ENCODE measurements at regions not wholly inside any gene's neighbourhood (a gene's known extent, or its start where the extent isn't known, plus 50 kb on each side); places are given as distances from the start of the nearest gene placed in this dataset.

- Mint-ChIP-seq H3K36me3 (ENCODE audit: low read depth) (no peaks in the 10 kb centered on the region), H3K27ac (no peak overlapping the region), H3K27me3 (no peaks in the 10 kb centered on the region), H3K9me3 (no peaks in the 10 kb centered on the region), H3K4me1 (peaks cover 7% of the 10 kb centered on the region), H3K4me3 (no peak overlapping the region)
- ChIA-PET CTCF (no interaction called here), POLR2A (no interaction called here)
- DNase-seq (no peak), ATAC-seq (ENCODE audit: low read depth) (no peak)
- intact Hi-C loops (cut with micrococcal nuclease) = no loop called here
- no peak for TF ChIP-seq CTCF (IDR thresholded peaks at IDR 0.05)
Measured at GRCh38 chr18:44514766-44515165, 165.9 kb upstream of the SETBP1 start.

DNA sequence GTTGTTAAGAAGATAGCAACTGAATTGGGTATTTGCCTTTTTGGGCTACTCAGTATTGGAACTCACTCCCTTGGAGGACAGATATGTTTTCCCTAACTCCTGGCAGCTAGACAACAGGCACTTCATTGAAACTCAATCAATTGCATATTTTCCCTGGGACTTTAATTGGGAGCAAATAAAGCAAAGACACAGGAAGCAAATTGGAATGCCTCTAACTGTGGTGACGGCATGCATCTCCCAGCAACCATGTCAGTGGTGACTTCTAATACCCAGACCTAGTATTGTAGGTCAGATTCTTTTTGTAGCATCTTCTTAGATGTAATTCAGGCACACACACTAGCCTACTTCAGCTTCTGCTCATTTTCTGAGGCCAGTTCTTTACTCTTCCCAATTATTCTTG, 164.2 kb upstream of the SETBP1 start:
- Mint-ChIP-seq H3K9me3 (no peaks in the 10 kb centered on the region), H3K27ac (no peak overlapping the region), H3K27me3 (no peaks in the 10 kb centered on the region), H3K4me3 (no peak overlapping the region), H3K4me1 (peaks cover 2% of the 10 kb centered on the region), H3K36me3 (ENCODE audit: low read depth) (no peaks in the 10 kb centered on the region)
- ChIA-PET CTCF (no interaction called here), POLR2A (no interaction called here)
- DNase-seq = no peak
- no peak for TF ChIP-seq CTCF (IDR thresholded peaks at IDR 0.05)
- intact Hi-C loops (cut with micrococcal nuclease) = no loop called here
- ATAC-seq (ENCODE audit: low read depth) = no peak

DNA sequence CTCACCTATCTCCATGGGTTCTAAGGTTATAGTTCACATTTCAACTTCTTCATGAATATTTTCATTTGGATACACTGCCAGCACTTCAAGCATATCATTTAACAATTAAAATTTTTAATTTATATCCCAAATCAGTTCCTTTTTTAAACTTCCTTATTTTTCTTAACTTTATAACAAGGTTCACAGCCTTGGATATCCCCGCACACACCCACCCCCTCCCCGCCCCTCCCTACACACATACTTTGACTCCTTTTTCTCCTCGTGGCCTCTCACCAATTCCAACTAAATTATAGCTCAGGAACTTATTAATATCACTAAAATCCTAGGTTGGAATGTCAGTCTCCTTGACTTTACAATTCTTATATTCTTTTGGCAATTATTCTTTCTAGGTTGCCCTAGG, 163.6 kb upstream of the SETBP1 start:
- no peak overlapping the region for H3K4me3 Mint-ChIP-seq
- ATAC-seq (ENCODE audit: low read depth) (no peak), DNase-seq (no peak)
- POLR2A ChIA-PET = no interaction called here
- CTCF ChIA-PET = no interaction called here
- H3K27ac Mint-ChIP-seq = no peak overlapping the region
- H3K27me3 Mint-ChIP-seq = no peaks in the 10 kb centered on the region
- H3K9me3 Mint-ChIP-seq = no peaks in the 10 kb centered on the region
- H3K36me3 Mint-ChIP-seq (ENCODE audit: low read depth) = no peaks in the 10 kb centered on the region
- intact Hi-C loops (cut with micrococcal nuclease) = no loop called here
- no peak for TF ChIP-seq CTCF (IDR thresholded peaks at IDR 0.05)
- peaks cover 2% of the 10 kb centered on the region for H3K4me1 Mint-ChIP-seq

GRCh38 chr18:44518091-44518615, 162.5 kb upstream of the SETBP1 start:
- Mint-ChIP-seq H3K9me3 (peaks cover 2% of the 10 kb centered on the region), H3K27me3 (no peaks in the 10 kb centered on the region), H3K27ac (no peak overlapping the region), H3K36me3 (ENCODE audit: low read depth) (no peaks in the 10 kb centered on the region), H3K4me1 (peaks cover 2% of the 10 kb centered on the region), H3K4me3 (no peak overlapping the region)
- ChIA-PET POLR2A (no interaction called here), CTCF (no interaction called here)
- no peak for ATAC-seq (ENCODE audit: low read depth)
- TF ChIP-seq CTCF (IDR thresholded peaks at IDR 0.05) = no peak
- DNase-seq = no peak
- intact Hi-C loops (cut with micrococcal nuclease) = no loop called here

DNA sequence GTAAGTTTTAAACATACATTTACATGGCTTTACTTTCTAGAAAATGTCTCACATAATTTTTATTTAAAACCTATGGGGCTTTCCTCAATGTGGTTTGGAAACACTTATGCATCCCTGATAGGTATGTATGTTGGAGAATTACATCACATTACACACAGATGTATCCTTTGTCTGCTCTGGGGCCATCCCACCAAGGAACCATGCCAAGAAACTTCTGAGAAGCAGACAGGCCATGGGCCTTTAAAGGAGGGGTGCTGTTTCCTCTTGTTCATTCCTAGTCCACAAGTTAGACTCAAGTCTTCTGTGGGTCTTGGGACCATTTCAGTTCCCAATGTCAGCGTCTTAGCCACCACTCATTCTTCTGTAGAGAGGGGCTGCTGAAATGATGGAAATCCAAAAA, 162.0 kb upstream of the SETBP1 start:
- ChIA-PET CTCF (no interaction called here), POLR2A (no interaction called here)
- Mint-ChIP-seq H3K27me3 (no peaks in the 10 kb centered on the region), H3K27ac (no peak overlapping the region), H3K36me3 (ENCODE audit: low read depth) (no peaks in the 10 kb centered on the region), H3K4me1 (peaks cover 2% of the 10 kb centered on the region), H3K4me3 (no peak overlapping the region), H3K9me3 (peaks cover 2% of the 10 kb centered on the region)
- no peak for ATAC-seq (ENCODE audit: low read depth)
- no peak for DNase-seq
- intact Hi-C loops (cut with micrococcal nuclease) = no loop called here
- TF ChIP-seq CTCF (IDR thresholded peaks at IDR 0.05) = no peak

Measured in activated B cell treated with CpG ODN at 0.5 μM for 24 hours (primary cell).